ENCODE measurements at regions not wholly inside any gene's neighbourhood (a gene's known extent, or its start where the extent isn't known, plus 50 kb on each side); places are given as distances from the start of the nearest gene placed in this dataset.

GRCh38 chr4:115687052-115687755, 573.8 kb upstream of the NDST4 start:
- TF ChIP-seq CTCF (IDR thresholded peaks at IDR 0.05) (no peak), POLR2A (IDR thresholded peaks at IDR 0.05) (no peak)
